GM18868 (cell line): ENCODE measurements at regions not wholly inside any gene's neighbourhood (a gene's known extent, or its start where the extent isn't known, plus 50 kb on each side); places are given as distances from the start of the nearest gene placed in this dataset.
A peak's percentile ranks its signal among the peaks of the same experiment; 100 is the strongest.

Experiments used
- ATAC-seq: cut with Tn5 transposase; IDR thresholded peaks from one replicate; pipeline ENCODE4 v1.9.1; 2021; ENCODE audit warnings: mild to moderate bottlenecking, moderate library complexity; ENCODE audit not compliant: unreplicated experiment

DNA sequence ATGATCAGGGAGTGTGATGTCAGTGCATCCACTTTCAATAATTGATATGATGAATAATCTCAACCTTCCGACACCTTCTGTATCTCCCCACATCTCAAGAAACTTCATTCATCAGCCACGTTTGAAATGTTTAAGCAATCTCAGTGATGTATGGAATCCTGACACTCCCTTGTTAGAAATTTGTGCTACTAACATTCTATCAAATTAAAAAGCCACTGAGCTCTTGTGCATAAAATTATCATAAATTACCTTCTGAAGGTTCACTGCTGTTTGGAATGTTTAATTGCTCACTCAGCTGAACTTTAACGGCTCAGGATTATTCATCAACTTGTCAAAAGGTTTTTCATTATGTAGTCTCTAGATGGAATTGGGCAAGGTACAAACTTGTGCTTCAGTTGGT is 108.4 kb upstream of the DPH6 start:
- no peak for ATAC-seq

- ATAC-seq: no peak
Measured at GRCh38 chr15:35657679-35658311, 111.8 kb upstream of the DPH6 start.

DNA sequence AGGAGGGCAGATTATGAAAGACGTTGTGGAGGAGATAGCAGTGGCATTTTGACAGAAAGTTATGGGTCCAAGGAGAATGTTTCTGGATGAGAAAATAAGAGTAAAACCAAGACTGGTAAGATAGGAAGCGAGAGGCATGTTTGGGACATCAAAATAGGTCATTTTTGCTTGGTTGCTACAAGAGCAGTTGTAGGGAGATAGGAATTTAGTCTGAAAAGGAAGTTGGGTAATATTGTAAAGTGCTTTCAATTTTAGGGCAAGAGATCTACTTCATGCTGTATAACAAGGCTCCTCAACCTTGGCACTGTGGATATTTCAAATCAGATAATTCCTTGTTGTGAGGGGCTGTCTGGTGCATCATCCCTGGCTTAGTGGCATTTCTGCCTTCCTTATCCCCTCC is 118.0 kb upstream of the DPH6 start:
- no peak for ATAC-seq

GRCh38 chr15:35665896-35666536 is 120.1 kb upstream of the DPH6 start:
- no peak for ATAC-seq

- ATAC-seq: no peak
Measured at GRCh38 chr15:35667908-35668307, 121.9 kb upstream of the DPH6 start.

DNA sequence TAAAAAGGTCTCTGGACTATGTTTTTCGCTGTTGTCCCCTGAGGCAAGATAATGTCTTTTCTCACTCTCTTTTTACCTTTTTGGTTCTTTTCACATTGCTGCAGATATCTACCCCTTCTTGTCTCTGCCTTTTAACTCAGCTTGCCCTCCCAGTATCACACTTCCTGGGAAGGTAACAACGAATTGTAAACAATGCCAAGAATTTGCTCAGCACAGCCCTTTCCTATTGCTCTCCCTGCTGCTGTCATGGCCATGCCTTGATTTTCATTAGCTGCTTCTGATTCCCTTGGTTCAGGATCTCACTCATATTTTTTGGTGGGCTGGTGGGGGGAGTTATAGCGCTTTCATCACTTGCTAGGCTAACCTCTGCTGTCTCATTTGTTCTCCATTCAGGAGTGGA is 123.1 kb upstream of the DPH6 start:
- no peak for ATAC-seq

GRCh38 chr15:35669432-35670045 is 123.6 kb upstream of the DPH6 start:
- ATAC-seq: no peak

GRCh38 chr15:35671197-35671596 is 125.2 kb upstream of the DPH6 start:
- no peak for ATAC-seq

- no peak for ATAC-seq
Measured at GRCh38 chr15:35671981-35672380, 126.0 kb upstream of the DPH6 start.

DNA sequence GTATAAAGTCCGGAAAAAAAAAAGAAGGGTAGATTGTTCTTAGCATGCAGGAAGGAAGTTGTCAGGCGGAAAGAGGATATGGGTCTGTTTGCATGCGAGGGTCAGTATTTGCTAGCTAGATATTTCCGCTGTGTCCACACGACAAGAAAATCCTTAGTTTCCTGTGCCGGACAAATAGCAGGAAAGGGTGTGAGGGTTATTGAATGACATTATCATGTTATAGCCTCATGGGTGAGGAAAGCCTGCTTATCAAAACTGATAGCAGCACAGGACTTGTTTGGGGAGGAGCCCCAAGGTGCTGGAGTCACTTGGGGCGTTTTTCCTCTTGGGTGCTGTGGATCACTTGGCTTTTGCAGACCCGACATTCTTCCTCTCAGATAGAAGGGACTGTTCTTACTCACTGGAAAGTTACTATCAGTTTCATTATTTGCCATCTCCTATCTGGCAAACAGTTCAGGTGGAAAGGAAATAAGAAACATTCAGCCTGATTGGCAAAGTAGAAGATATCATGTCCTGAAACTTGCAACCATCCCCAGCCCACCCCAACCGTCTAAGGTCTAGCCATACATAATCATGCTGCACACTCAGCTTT is 127.2 kb upstream of the DPH6 start:
- ATAC-seq: peak; percentile 81

DNA sequence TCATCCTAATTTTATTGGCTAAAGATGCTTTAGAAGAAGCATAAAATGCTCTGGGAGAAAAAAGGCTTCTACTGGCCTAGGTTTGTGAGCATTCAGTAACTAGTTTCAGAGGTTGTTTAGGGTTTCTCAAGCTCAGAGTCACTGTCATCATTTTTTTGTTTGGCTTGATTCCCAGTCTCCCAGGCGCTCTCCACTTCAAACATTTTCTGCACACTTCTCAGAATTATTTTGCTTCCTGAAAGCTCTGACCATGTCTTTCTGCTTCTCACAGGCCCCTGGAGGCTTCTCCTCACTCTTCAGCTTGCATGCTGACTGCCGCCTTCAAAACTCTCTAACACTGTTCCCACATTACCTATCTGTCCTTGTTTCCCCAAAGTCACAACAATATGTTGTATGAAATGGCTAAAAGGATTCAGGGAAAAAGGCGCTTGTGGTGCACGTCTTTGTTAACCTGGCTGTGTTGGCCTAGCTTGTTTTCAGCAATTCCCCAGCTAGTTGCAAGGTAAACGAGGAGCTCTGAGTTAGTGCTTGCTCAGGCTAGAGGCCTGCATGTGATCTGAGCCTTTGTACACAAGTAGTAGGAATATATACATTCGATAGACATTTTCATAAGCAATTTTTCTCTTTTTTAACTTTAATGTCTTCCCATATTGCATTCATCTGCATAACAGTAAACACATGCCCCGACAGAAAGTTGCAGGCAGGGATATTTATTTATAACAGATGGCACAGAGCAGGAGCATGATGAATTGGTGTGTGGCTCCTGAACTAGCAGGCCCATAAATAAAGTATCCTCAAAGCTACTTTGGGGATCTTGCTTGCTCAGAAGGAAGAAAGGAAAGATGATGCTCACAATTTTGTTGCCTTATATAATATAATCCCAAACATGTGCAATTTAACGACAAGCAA is 129.2 kb upstream of the DPH6 start:
- no peak for ATAC-seq

DNA sequence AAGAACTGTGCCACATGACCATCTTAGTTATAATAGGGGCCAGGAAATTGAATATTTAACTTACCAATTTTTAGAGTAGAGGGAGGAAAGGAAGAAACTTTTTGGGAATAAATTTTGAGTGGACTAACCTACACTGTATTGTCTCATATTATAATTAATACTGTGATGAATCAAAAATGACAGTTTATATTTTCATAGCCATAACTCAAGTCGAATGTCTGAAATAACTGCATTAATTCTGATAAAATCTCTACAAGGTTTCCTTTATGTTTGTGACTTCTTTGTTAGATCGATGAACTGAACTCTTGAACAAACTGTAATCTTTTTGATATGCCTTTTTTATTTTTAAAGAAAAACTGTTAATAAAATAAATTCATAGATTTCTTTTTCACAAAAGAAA is 132.8 kb upstream of the DPH6 start:
- ATAC-seq: no peak

DNA sequence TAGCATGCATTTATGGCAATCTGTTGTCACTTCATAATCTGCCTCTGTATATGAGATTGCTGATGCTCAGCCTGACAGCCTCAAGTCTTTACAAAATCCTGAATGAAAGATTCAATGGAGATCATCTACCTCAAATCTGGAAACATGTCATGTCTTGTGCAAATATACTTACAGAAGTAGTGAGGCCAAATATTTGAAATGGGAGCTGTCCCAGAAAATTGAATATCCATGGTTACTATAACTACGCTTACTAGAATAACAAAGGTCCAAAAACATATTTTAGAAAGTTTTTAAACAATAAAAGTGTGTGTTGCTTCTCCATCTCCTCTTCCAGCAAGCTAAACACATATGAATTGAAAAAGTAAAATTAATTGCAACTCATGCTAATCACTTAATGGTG is 133.2 kb upstream of the DPH6 start:
- ATAC-seq: no peak

GRCh38 chr15:35680951-35681350 is 135.0 kb upstream of the DPH6 start:
- no peak for ATAC-seq

DNA sequence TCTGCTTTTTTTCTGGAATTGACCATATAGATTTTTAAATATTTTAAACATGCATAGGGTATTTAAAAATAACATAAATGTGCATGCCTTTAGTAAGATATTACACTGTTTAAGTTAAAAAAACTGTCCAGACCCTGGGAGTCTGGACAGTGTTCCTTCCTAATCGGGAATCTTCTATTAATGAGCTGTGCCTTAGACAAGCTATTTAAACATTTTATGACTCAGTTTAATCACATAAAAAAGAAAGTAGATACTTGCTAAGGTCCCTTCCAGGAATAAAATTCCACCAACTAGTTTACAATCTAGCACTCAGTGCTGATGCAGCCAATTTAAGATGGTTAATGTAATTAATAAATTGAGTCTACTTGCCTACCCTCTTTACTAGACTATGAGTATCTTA is 140.4 kb upstream of the DPH6 start:
- ATAC-seq: no peak

DNA sequence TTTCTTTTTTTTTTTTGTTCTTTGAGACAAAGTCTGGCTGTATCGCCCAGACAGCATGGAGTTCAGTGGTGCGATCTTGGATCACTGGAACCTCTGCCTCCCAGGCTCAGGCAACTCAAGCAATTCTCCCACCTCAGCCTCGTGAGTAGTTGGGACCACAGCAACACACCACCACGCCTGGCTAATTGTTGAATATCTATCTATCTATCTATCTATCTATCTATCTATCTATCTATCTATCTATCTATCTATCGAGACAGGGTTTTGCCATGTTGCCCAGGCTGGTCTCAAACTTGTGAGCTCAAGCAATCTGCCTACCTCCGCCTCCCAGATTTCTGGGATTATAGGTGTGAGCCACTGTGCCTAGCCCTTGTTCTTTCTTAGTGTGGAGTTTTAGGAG is 143.3 kb upstream of the DPH6 start:
- no peak for ATAC-seq

- no peak for ATAC-seq
Measured at GRCh38 chr15:35690089-35690488, 144.1 kb upstream of the DPH6 start.

DNA sequence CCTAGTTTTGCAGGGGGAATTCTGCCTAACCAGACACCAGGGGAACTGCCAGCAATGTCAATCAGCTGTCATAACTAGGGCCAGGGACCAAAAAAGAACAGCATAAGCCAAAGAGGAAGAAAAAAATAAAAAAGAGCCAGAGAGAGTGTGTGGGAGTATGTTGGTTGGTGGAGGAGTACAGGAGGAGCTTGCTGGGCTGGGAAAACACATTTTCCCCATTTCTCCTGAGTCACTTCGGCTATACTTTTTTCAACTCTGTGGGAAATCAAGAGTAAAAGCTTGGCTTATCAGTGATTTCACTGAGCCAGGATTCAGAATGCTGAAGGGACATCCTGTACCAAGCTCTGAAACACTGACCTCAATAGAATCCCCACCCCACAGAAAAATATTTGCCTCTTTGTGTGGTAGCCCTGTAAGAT is 144.7 kb upstream of the DPH6 start:
- ATAC-seq: no peak

- no peak for ATAC-seq
Measured at GRCh38 chr15:35691173-35691761, 145.3 kb upstream of the DPH6 start.
